Astrocyte (in vitro differentiated cells and primary cell): ENCODE measurements at regions not wholly inside any gene's neighbourhood (a gene's known extent, or its start where the extent isn't known, plus 50 kb on each side); places are given as distances from the start of the nearest gene placed in this dataset.
A peak's percentile ranks its signal among the peaks of the same experiment; 100 is the strongest.

Experiments
- DNase-seq: peaks from one replicate; pipeline ENCODE4 v3.0.0-alpha.2; 2010; ENCODE audit warnings: low read depth
- FAIRE-seq: peaks from 2 replicates; lab custom pipeline; 2011; peaks lifted over from hg19 to GRCh38; lab: Jason Lieb, UNC
- H2AFZ ChIP-seq: 2 replicates; pipeline ENCODE4 v1.6.0; 2012; ENCODE audit warnings: low read depth, low read length, inconsistent platforms
- H3K27ac ChIP-seq: 2 replicates; pipeline ENCODE4 v1.5.1; 2011; ENCODE audit warnings: low read depth, low read length, inconsistent platforms
- H3K27me3 ChIP-seq: 2 replicates; pipeline ENCODE4 v1.6.0; 2011; ENCODE audit warnings: low read length, inconsistent platforms; ENCODE audit not compliant: insufficient read depth
- H3K36me3 ChIP-seq: 2 replicates; pipeline ENCODE4 v1.5.1; 2011; ENCODE audit warnings: low read length, inconsistent platforms; ENCODE audit not compliant: insufficient read depth
- H3K4me1 ChIP-seq: 2 replicates; pipeline ENCODE4 v1.5.1; 2011; ENCODE audit warnings: low read length, inconsistent platforms; ENCODE audit not compliant: insufficient read depth
- H3K4me2 ChIP-seq: 2 replicates; pipeline ENCODE4 v1.6.0; 2012; ENCODE audit warnings: low read length, inconsistent platforms
- H3K4me3 ChIP-seq: 2 replicates; pipeline ENCODE4 v1.5.1; 2011; ENCODE audit warnings: low read depth, mild to moderate bottlenecking, low read length, inconsistent platforms; ENCODE audit not compliant: insufficient read depth
- H3K79me2 ChIP-seq: 2 replicates; pipeline ENCODE4 v1.6.0; 2012; ENCODE audit warnings: mild to moderate bottlenecking, low read length, inconsistent platforms; ENCODE audit not compliant: insufficient read depth
- H3K9ac ChIP-seq: 2 replicates; pipeline ENCODE4 v1.6.0; 2012; ENCODE audit warnings: mild to moderate bottlenecking, low read length, inconsistent platforms
- H3K9me3 ChIP-seq: 2 replicates; pipeline ENCODE4 v1.5.1; 2012; ENCODE audit warnings: low read depth, mild to moderate bottlenecking, low read length, inconsistent platforms; ENCODE audit not compliant: insufficient read depth
- H4K20me1 ChIP-seq: 2 replicates; pipeline ENCODE4 v1.6.0; 2012; ENCODE audit warnings: low read length, inconsistent platforms; ENCODE audit not compliant: insufficient read depth
- H3K27ac Mint-ChIP-seq: one replicate; pipeline ENCODE4 v1.8.0; 2021; ENCODE audit warnings: mild to moderate bottlenecking, mixed read lengths; ENCODE audit not compliant: unreplicated experiment
- H3K27me3 Mint-ChIP-seq: one replicate; pipeline ENCODE4 v1.8.0; 2021; ENCODE audit warnings: low read depth, mixed read lengths; ENCODE audit not compliant: unreplicated experiment
- H3K36me3 Mint-ChIP-seq: one replicate; pipeline ENCODE4 v1.8.0; 2021; ENCODE audit warnings: low read depth, mixed read lengths; ENCODE audit not compliant: unreplicated experiment
- H3K4me1 Mint-ChIP-seq: one replicate; pipeline ENCODE4 v1.8.0; 2021; ENCODE audit warnings: low read depth, mixed read lengths; ENCODE audit not compliant: unreplicated experiment
- H3K4me3 Mint-ChIP-seq: one replicate; pipeline ENCODE4 v1.8.0; 2021; ENCODE audit warnings: mild to moderate bottlenecking, moderate library complexity, mixed read lengths; ENCODE audit not compliant: unreplicated experiment
- H3K9me3 Mint-ChIP-seq: one replicate; pipeline ENCODE4 v1.8.0; 2021; ENCODE audit warnings: mild to moderate bottlenecking, mixed read lengths; ENCODE audit not compliant: unreplicated experiment
- EZH2 ChIP-seq: IDR thresholded peaks from 2 replicates; pipeline ENCODE4 v1.6.1; 2012; ENCODE audit warnings: mild to moderate bottlenecking, low read length, inconsistent platforms; ENCODE audit not compliant: insufficient read depth
- TF ChIP-seq, protein P1 (sequence below): IDR thresholded peaks from 2 replicates; pipeline ENCODE4 v1.5.1; 2011; ENCODE audit warnings: low read depth, mild to moderate bottlenecking, inconsistent platforms, low read length, moderate library complexity; ENCODE audit not compliant: insufficient read depth

DNA sequence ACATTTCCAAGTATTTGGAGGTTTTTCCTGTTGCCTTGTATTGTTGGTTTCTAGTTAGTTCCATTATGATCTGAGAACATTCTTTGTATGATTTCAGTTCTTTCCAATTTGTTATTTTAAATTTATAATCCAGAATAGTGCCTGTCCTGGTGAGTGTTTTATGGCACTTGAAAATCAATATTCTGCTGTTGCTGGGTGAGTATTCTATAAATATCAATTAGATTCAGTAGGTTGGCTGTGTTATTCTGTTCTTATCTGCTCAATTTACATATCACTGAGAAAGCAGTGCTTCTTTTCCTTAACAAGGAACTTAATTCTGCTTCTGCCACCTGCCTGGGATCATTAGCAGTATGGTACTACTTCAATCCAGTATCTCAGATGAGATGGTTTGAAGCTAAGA, 123.5 kb downstream of the SNX19 start:
- Mint-ChIP-seq H3K9me3 (peaks cover 14% of the 10 kb centered on the region), H3K4me1 (peaks cover 10% of the 10 kb centered on the region), H3K36me3 (no peaks in the 10 kb centered on the region), H3K27me3 (peaks cover 2% of the 10 kb centered on the region), H3K4me3 (no peak overlapping the region), H3K27ac (no peak overlapping the region)
- Histone ChIP-seq H3K9me3 (no peaks in the 10 kb centered on the region), H2AFZ (no peak overlapping the region), H3K4me1 (peaks cover 6% of the 10 kb centered on the region), H4K20me1 (no peaks in the 10 kb centered on the region), H3K4me2 (no peak overlapping the region), H3K79me2 (no peaks in the 10 kb centered on the region), H3K27ac (no peak overlapping the region), H3K4me3 (no peak overlapping the region), H3K9ac (no peak overlapping the region), H3K27me3 (no peaks in the 10 kb centered on the region), H3K36me3 (no peaks in the 10 kb centered on the region)
- DNase-seq (no peak), FAIRE-seq (no peak)
- TF ChIP-seq EZH2: no peak
- TF ChIP-seq, protein P1, sequence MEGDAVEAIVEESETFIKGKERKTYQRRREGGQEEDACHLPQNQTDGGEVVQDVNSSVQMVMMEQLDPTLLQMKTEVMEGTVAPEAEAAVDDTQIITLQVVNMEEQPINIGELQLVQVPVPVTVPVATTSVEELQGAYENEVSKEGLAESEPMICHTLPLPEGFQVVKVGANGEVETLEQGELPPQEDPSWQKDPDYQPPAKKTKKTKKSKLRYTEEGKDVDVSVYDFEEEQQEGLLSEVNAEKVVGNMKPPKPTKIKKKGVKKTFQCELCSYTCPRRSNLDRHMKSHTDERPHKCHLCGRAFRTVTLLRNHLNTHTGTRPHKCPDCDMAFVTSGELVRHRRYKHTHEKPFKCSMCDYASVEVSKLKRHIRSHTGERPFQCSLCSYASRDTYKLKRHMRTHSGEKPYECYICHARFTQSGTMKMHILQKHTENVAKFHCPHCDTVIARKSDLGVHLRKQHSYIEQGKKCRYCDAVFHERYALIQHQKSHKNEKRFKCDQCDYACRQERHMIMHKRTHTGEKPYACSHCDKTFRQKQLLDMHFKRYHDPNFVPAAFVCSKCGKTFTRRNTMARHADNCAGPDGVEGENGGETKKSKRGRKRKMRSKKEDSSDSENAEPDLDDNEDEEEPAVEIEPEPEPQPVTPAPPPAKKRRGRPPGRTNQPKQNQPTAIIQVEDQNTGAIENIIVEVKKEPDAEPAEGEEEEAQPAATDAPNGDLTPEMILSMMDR: no peak

DNA sequence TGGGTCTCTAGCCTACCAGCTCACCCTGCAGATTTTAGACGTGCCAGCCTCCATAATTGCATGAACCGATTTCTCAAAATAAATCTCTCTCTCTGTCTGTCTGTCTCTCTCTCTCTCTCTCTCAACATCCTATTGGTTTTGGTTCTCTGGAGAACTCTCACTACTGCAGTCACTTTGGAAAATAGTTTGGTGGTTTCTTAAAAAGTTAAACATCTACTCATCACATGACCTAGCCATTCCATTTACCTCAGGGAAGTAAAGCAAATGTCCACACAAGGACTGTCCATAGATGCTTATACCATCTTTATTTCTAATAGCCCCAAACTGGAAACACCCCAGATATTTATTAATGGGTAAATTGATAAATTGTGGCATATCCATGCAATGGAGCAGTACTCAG, 119.5 kb downstream of the SNX19 start:
- no peak for DNase-seq
- Histone ChIP-seq H3K27ac (no peak overlapping the region), H3K4me3 (no peak overlapping the region), H3K4me1 (peaks cover 19% of the 10 kb centered on the region), H4K20me1 (no peaks in the 10 kb centered on the region), H2AFZ (no peak overlapping the region), H3K36me3 (no peaks in the 10 kb centered on the region), H3K27me3 (no peaks in the 10 kb centered on the region), H3K79me2 (no peaks in the 10 kb centered on the region), H3K9ac (no peak overlapping the region), H3K4me2 (no peak overlapping the region), H3K9me3 (no peaks in the 10 kb centered on the region)
- Mint-ChIP-seq H3K27ac (no peak overlapping the region), H3K9me3 (peaks cover 10% of the 10 kb centered on the region), H3K36me3 (no peaks in the 10 kb centered on the region), H3K4me3 (no peak overlapping the region), H3K27me3 (no peaks in the 10 kb centered on the region), H3K4me1 (peaks cover 18% of the 10 kb centered on the region)
- no peak for FAIRE-seq
- TF ChIP-seq, protein P1: no peak
- no peak for TF ChIP-seq EZH2

DNA sequence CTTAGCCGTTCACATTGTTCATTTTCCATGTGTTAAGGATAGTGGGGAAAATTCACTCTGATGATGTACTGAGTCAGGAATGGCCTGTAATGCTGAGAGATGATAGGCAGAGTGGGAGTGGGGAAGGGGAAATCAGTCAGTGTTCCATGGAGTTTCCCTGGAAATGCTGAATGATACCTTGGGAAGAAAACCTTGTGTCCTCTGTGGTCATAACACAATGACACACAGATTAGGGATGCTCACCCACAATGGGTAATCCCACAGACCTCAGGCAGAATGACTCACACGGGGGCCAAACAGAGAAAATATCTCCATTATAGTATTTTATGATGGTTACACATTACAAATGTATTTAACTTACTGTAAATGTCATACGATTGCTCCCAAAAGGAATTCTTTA, 118.0 kb downstream of the SNX19 start:
- peak overlapping the region; percentile 97 for H3K27ac Mint-ChIP-seq
- H4K20me1 ChIP-seq: no peaks in the 10 kb centered on the region
- H3K4me3 Mint-ChIP-seq: no peak overlapping the region
- H3K79me2 ChIP-seq: no peaks in the 10 kb centered on the region
- peak overlapping the region; percentile 1 for H2AFZ ChIP-seq
- H3K4me1 ChIP-seq: peaks cover 23% of the 10 kb centered on the region
- no peaks in the 10 kb centered on the region for H3K9me3 ChIP-seq
- peaks cover 7% of the 10 kb centered on the region for H3K9me3 Mint-ChIP-seq
- FAIRE-seq (peak; percentile 100), DNase-seq (peak; percentile 99)
- no peaks in the 10 kb centered on the region for H3K36me3 ChIP-seq
- peak overlapping the region; percentile 50 for H3K4me2 ChIP-seq
- H3K36me3 Mint-ChIP-seq: no peaks in the 10 kb centered on the region
- no peaks in the 10 kb centered on the region for H3K27me3 ChIP-seq
- H3K4me3 ChIP-seq: no peak overlapping the region
- no peaks in the 10 kb centered on the region for H3K27me3 Mint-ChIP-seq
- H3K9ac ChIP-seq: peak overlapping the region; percentile 75
- H3K4me1 Mint-ChIP-seq: peaks cover 22% of the 10 kb centered on the region
- TF ChIP-seq EZH2: no peak
- H3K27ac ChIP-seq: peak overlapping the region; percentile 84
